HepG2 (cell line): ENCODE measurements at regions not wholly inside any gene's neighbourhood (a gene's known extent, or its start where the extent isn't known, plus 50 kb on each side); places are given as distances from the start of the nearest gene placed in this dataset.

Experiments
- ATF2 ChIP-seq: sonication (generic); formaldehyde crosslinking; IDR thresholded peaks from 2 replicates; pipeline ENCODE4 v1.4.0; 2020; ENCODE audit warnings: missing genetic modification reagents
- CEBPG ChIP-seq: IDR thresholded peaks from 2 replicates; pipeline ENCODE4 v1.6.1; 2016
- KDM3A ChIP-seq: IDR thresholded peaks from 2 replicates; pipeline ENCODE4 v1.6.1; 2018; ENCODE audit warnings: low read depth, missing compliant biosample characterization
- REST ChIP-seq, 2 experiments: IDR thresholded peaks; 2 replicates each; pipeline ENCODE4 v1.6.1; 2011 to 2012; ENCODE audit warnings: low read length in 2 of 2, borderline replicate concordance in 1 of 2, low read depth in 1 of 2, mild to moderate bottlenecking in 1 of 2, moderate library complexity in 1 of 2
- SRF ChIP-seq: IDR thresholded peaks from 2 replicates; pipeline ENCODE4 v1.6.1; 2011; ENCODE audit warnings: mild to moderate bottlenecking, low read depth, low read length, moderate library complexity
- USF2 ChIP-seq, 2 experiments: sonication (generic) in 1 of 2; formaldehyde crosslinking in 1 of 2; IDR thresholded peaks; 2 replicates each; pipeline versions ENCODE4 v1.5.1 to v1.6.1; 2011 to 2020; ENCODE audit warnings: borderline replicate concordance in 1 of 2, low read depth in 1 of 2, low read length in 1 of 2, mild to moderate bottlenecking in 1 of 2, missing genetic modification reagents in 1 of 2, moderate library complexity in 1 of 2
- ZBTB20 ChIP-seq: sonication (generic); formaldehyde crosslinking; IDR thresholded peaks from 2 replicates; pipeline ENCODE4 v1.8.1; 2023; ENCODE audit warnings: missing genetic modification reagents, low read depth, mild to moderate bottlenecking, borderline replicate concordance
- ZC3H13 ChIP-seq: sonication (generic); formaldehyde crosslinking; IDR thresholded peaks from 2 replicates; pipeline ENCODE4 v1.8.1; 2023; ENCODE audit warnings: mild to moderate bottlenecking, missing genetic modification reagents, moderate library complexity
- ZNF230 ChIP-seq: sonication (generic); formaldehyde crosslinking; IDR thresholded peaks from 2 replicates; pipeline ENCODE4 v1.4.0; 2020; ENCODE audit warnings: mild to moderate bottlenecking, missing genetic modification reagents
- ZNF331 ChIP-seq: sonication (generic); formaldehyde crosslinking; IDR thresholded peaks from 2 replicates; pipeline ENCODE4 v1.4.0; 2020; ENCODE audit warnings: missing genetic modification reagents
- ZNF431 ChIP-seq: sonication (generic); formaldehyde crosslinking; IDR thresholded peaks from 2 replicates; pipeline ENCODE4 v1.9.0; 2022; ENCODE audit warnings: missing genetic modification reagents, low read depth, mild to moderate bottlenecking, borderline replicate concordance
- ZNF574 ChIP-seq: sonication (generic); formaldehyde crosslinking; IDR thresholded peaks from 2 replicates; pipeline ENCODE4 v1.4.0; 2020; ENCODE audit warnings: missing genetic modification reagents
- ZNF747 ChIP-seq: sonication (generic); formaldehyde crosslinking; IDR thresholded peaks from 2 replicates; pipeline ENCODE4 v1.8.1; 2023; ENCODE audit warnings: missing genetic modification reagents, mild to moderate bottlenecking, borderline replicate concordance
- ZNF800 ChIP-seq: sonication (generic); formaldehyde crosslinking; IDR thresholded peaks from 2 replicates; pipeline ENCODE4 v1.4.0; 2020; ENCODE audit warnings: missing genetic modification reagents
- ZNF883 ChIP-seq: sonication (generic); formaldehyde crosslinking; IDR thresholded peaks from 2 replicates; pipeline ENCODE4 v1.5.1; 2020; ENCODE audit warnings: mild to moderate bottlenecking, missing genetic modification reagents; ENCODE audit errors: not compliant biosample characterization

- TF ChIP-seq USF2 (IDR thresholded peaks at IDR 0.05; ENCODE audit: low read depth, low read length) = no peak
- no peak for TF ChIP-seq USF2 (CRISPR knock-in tag; IDR thresholded peaks at IDR 0.05; ENCODE audit: borderline replicate concordance)
- no peak for TF ChIP-seq ZNF431 (CRISPR knock-in tag)
- TF ChIP-seq KDM3A = 0 out of 2 replicates have a peak, but pooled peaks have one; percentile 48
- TF ChIP-seq ZNF331 = 0 out of 2 replicates have a peak, but pooled peaks have one; percentile 40
- peak; percentile 40; the same call in 1 of the 2 replicates for TF ChIP-seq ZNF230 (CRISPR knock-in tag)
- no peak for TF ChIP-seq ZNF747 (CRISPR knock-in tag)
- peak; percentile 37 for TF ChIP-seq ZNF883 (CRISPR knock-in tag)
- TF ChIP-seq ZNF800 (CRISPR knock-in tag) = no peak
- 0 out of 2 replicates have a peak, but pooled peaks have one; percentile 47 for TF ChIP-seq ATF2 (CRISPR knock-in tag)
- no peak for TF ChIP-seq REST (IDR thresholded peaks at IDR 0.05; ENCODE audit: borderline replicate concordance in 1 of 2, low read depth in 1 of 2, low read length in 2 of 2)
- no peak for TF ChIP-seq SRF
- no peak for TF ChIP-seq ZBTB20
- TF ChIP-seq ZC3H13 = no peak
- TF ChIP-seq ZNF574 (CRISPR knock-in tag) = peak; percentile 28; the same call in 1 of the 2 replicates
- no peak for TF ChIP-seq CEBPG (CRISPR knock-in tag)
Measured at GRCh38 chr6:16964553-16965499, 137.0 kb upstream of the STMND1 start (continued).
